ENCODE measurements at regions not wholly inside any gene's neighbourhood (a gene's known extent, or its start where the extent isn't known, plus 50 kb on each side); places are given as distances from the start of the nearest gene placed in this dataset.
A peak's percentile ranks its signal among the peaks of the same experiment; 100 is the strongest.

DNA sequence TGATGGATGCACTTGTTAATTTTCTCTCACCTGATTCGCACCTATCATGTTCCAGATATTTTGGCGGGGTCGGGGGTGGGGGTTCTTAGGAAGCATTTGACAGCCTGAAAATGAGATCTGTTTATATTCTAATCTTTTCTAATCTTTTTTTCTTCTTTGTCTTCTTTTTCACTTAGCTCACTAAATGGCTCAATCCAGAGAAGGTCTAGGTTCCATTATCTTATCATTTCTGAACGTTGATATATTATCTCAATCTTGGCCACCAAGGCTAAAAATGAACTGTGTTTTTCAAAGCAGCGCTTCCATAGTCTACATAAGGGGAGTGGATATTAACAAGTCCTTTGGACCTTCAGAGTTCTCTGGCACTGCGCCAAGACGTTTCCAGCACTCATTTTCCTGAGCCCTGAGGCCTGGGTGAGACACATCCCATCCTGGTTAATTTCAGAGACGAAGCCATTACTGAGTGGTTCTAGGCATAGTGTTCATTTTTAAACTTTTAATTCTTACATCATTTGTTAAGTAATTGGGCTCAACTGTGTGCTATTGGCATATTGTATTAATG, 229.0 kb downstream of the SOX11 start:
- DNase-seq = peak; percentile 43 to 73
- Histone ChIP-seq H3K36me3 (no peaks in the 10 kb centered on the region), H3K4me1 (no peaks in the 10 kb centered on the region), H3K9me3 (peaks cover 0 to 7% (median 0%) of the 10 kb centered on the region in 4 donors), H3K27me3 (no peaks in the 10 kb centered on the region), H3K27ac (no peak overlapping the region), H3K4me3 (no peak overlapping the region)
- 30 to 57% (median 40%) methylated on average over 8 of the region's 8 CpGs for WGBS, 5 donors
- intact Hi-C loops (cut with DNase I; ENCODE audit: low total_unique reads) = no loop called here
- TF ChIP-seq POLR2AphosphoS5 (IDR thresholded peaks at IDR 0.05) (no peak), POLR2A (IDR thresholded peaks at IDR 0.05) (no peak), EP300 (IDR thresholded peaks at IDR 0.05) (no peak)
- TF ChIP-seq, protein P1, sequence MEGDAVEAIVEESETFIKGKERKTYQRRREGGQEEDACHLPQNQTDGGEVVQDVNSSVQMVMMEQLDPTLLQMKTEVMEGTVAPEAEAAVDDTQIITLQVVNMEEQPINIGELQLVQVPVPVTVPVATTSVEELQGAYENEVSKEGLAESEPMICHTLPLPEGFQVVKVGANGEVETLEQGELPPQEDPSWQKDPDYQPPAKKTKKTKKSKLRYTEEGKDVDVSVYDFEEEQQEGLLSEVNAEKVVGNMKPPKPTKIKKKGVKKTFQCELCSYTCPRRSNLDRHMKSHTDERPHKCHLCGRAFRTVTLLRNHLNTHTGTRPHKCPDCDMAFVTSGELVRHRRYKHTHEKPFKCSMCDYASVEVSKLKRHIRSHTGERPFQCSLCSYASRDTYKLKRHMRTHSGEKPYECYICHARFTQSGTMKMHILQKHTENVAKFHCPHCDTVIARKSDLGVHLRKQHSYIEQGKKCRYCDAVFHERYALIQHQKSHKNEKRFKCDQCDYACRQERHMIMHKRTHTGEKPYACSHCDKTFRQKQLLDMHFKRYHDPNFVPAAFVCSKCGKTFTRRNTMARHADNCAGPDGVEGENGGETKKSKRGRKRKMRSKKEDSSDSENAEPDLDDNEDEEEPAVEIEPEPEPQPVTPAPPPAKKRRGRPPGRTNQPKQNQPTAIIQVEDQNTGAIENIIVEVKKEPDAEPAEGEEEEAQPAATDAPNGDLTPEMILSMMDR (IDR thresholded peaks at IDR 0.05) = no peak

DNA sequence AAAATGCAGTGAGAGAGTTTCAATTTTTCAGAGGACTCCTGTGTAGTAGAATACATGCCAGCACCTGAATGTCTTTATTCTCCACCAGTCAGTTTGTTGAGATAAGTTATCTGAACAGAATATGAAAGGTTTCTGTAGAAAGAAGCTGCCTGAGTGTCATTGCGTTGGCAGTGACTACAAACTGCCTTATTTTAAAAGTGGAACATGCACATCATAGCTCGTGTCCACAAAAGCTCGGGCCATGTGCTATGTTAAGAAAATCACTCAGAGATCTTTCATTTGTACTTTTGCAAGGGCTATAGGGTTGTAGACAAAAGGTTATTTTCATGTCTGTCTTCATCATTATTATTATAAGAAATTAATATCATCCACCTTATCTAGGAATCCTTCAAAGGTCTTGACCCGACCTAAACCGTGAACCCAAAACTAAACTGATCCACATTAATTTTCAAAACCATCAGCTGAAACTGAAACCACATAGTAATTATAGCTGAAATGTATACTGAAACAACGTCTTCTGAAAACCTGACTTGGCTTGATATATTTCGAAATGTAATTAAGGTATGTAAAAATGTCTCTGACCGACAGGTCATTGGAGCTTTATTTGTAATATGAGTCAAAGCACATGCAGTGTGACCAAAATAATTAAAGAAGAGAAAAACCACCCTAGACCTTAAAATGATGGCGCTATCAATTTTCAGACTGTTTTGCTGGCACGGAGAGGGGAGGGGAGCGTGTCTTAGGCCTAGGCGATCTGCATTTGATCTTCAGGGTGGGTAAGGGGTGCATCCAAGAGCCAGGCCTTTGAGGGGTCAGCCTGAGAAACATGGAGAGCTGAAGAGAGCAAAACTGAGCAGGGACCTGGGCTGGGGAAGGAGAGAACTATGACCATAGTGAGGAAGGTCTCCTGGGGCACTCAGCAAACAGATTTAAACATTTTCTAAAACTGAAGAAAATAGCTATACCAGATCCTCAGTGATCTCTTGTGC, 232.1 kb downstream of the SOX11 start:
- no peaks in the 10 kb centered on the region for H3K4me1 ChIP-seq
- no peak overlapping the region for H3K4me3 ChIP-seq
- intact Hi-C loops (cut with DNase I; ENCODE audit: low total_unique reads) = no loop called here
- H3K9me3 ChIP-seq = no peaks in the 10 kb centered on the region
- TF ChIP-seq EP300 (IDR thresholded peaks at IDR 0.05) (no peak), POLR2AphosphoS5 (IDR thresholded peaks at IDR 0.05) (no peak), POLR2A (IDR thresholded peaks at IDR 0.05) (no peak)
- TF ChIP-seq, protein P1 (IDR thresholded peaks at IDR 0.05) = no peak
- H3K27me3 ChIP-seq = no peaks in the 10 kb centered on the region
- no peak overlapping the region for H3K27ac ChIP-seq
- no peaks in the 10 kb centered on the region for H3K36me3 ChIP-seq
- no peak for DNase-seq
- 88 to 94% (median 92%) methylated on average over 12 of the region's 12 CpGs for WGBS, 5 donors

DNA sequence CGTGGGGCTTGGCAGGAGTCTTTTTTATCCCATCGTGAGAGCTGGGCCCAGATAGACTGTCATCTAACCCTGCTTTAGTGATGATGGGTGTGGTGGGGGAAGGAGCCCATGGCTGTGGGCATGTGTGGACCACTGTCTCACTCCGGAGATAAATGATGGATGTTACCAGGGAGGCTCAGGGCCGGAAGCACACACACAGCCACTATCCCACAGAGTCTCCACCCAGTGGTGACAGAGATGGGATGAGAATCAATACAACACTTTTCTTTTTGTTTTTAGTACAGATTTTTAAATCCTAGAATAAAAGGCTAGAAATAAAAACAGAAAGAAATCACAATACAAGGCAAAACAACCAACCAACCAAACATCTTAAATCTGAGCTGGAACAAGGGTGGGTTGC, 233.4 kb downstream of the SOX11 start:
- Histone ChIP-seq H3K36me3 (no peaks in the 10 kb centered on the region), H3K27ac (no peak overlapping the region), H3K9me3 (peaks cover 0 to 8% (median 4%) of the 10 kb centered on the region in 4 donors), H3K27me3 (no peaks in the 10 kb centered on the region), H3K4me3 (no peak overlapping the region), H3K4me1 (no peaks in the 10 kb centered on the region)
- TF ChIP-seq, protein P1 (IDR thresholded peaks at IDR 0.05) = no peak
- TF ChIP-seq POLR2A (IDR thresholded peaks at IDR 0.05) = no peak
- TF ChIP-seq POLR2AphosphoS5 (IDR thresholded peaks at IDR 0.05) = no peak
- no peak for TF ChIP-seq EP300 (IDR thresholded peaks at IDR 0.05)
- no peak for DNase-seq
- intact Hi-C loops (cut with DNase I; ENCODE audit: low total_unique reads) = no loop called here
- WGBS, 5 donors = 87 to 92% (median 90%) methylated on average over 4 of the region's 4 CpGs

DNA sequence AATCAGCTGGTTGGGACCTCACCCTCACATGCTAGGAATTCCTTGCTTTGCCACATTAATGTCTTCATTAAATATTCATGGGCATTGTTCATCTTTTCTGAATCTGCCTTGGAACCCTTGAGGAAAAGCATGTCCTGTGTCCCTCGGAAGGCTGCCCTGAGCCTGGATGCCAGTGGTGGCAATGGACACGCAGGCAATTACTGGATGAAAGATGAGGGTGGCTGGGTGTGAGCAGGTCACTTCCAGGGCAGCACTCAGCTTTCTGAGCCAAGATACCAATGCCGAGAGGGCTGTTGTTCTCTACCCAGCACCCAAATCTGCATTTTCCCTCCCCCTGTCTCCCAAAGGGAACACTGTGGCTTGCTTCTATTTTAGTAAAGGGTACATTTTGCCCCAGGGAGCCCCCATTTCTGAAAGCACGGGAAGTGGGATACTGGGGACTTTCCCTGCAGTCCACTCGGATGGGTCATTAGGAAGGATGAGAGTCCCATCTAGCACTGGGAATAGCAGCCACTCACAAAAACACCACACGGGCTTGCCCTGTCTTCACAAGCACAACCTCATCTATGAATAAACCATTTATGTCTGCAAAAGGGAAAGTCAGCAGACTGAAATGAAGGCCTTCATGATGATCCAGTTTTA, 234.8 kb downstream of the SOX11 start:
- H3K27me3 ChIP-seq = no peaks in the 10 kb centered on the region
- no peak for TF ChIP-seq POLR2AphosphoS5 (IDR thresholded peaks at IDR 0.05)
- no peak for TF ChIP-seq POLR2A (IDR thresholded peaks at IDR 0.05)
- TF ChIP-seq EP300 (IDR thresholded peaks at IDR 0.05) = no peak
- TF ChIP-seq, protein P1 (IDR thresholded peaks at IDR 0.05) = no peak
- H3K36me3 ChIP-seq = no peaks in the 10 kb centered on the region
- DNase-seq = no peak
- intact Hi-C loops (cut with DNase I; ENCODE audit: low total_unique reads) = no loop called here
- 56 to 82% (median 76%) methylated on average over 6 of the region's 6 CpGs for WGBS, 5 donors
- H3K27ac ChIP-seq = no peak overlapping the region
- H3K9me3 ChIP-seq = peaks cover 0 to 10% (median 4%) of the 10 kb centered on the region in 4 donors
- H3K4me1 ChIP-seq = no peaks in the 10 kb centered on the region
- H3K4me3 ChIP-seq = no peak overlapping the region
